Transverse colon (tissue), 4 donors: ENCODE measurements at regions not wholly inside any gene's neighbourhood (a gene's known extent, or its start where the extent isn't known, plus 50 kb on each side); places are given as distances from the start of the nearest gene placed in this dataset.

Source experiments
- DNase-seq: peaks from one replicate; pipeline ENCODE4 v3.0.0-alpha.2; 2019
- H3K27ac ChIP-seq, 4 donors: fragments of 200-600 bp; sonication (generic); 2 replicates each; pipeline ENCODE4 v1.5.1; 2016 to 2018; ENCODE audit warnings: inconsistent platforms in 4 of 4
- H3K27me3 ChIP-seq: fragments of 200-600 bp; sonication (generic); 2 replicates; pipeline ENCODE4 v1.5.1; 2017; ENCODE audit warnings: inconsistent platforms
- H3K36me3 ChIP-seq, 4 donors: fragments of 200-600 bp; sonication (generic); 2 replicates each; pipeline ENCODE4 v1.5.1; 2017 to 2019; ENCODE audit warnings: inconsistent platforms in 4 of 4
- H3K4me1 ChIP-seq, 4 donors: fragments of 200-600 bp; sonication (generic); 2 replicates each; pipeline ENCODE4 v1.5.1; 2017 to 2020; ENCODE audit warnings: inconsistent platforms in 4 of 4
- H3K4me3 ChIP-seq, 4 donors: fragments of 200-600 bp; sonication (generic); 1 replicate in 1 of 4; 2 replicates in 3 of 4; pipeline versions ENCODE4 v1.5.1 to v1.6.1; 2017 to 2019; ENCODE audit warnings: inconsistent platforms in 4 of 4
- H3K9me3 ChIP-seq, 2 donors: fragments of 200-600 bp; sonication (generic); 2 replicates each; pipeline ENCODE4 v1.5.1; 2017 to 2019; ENCODE audit warnings: inconsistent platforms in 2 of 2
- EP300 ChIP-seq: sonication (generic); formaldehyde crosslinking; IDR thresholded peaks from one replicate; pipeline ENCODE4 v1.6.1; 2017; ENCODE audit warnings: antibody characterized with exemption, low read depth
- POLR2A ChIP-seq: fragments of 450-650 bp; IDR thresholded peaks from one replicate; pipeline ENCODE4 v1.6.1; 2016; ENCODE audit warnings: antibody characterized with exemption, mild to moderate bottlenecking, moderate library complexity
- POLR2AphosphoS5 ChIP-seq, 3 donors: sonication (generic); formaldehyde crosslinking; IDR thresholded peaks; one replicate each; pipeline ENCODE4 v1.6.1; 2016; ENCODE audit warnings: antibody characterized with exemption in 3 of 3
- WGBS, 2 donors: methylation state at CpG; one replicate each; pipeline ENCODE4 v1.1.5; 2018; ENCODE audit warnings: low coverage in 1 of 2; 5-methylcytosine and 5-hydroxymethylcytosine counted together
- in situ Hi-C, 4 donors: fragments of 200-750 bp; cut with MboI; loops; one replicate each; pipeline versions ENCODE4 v1.15.0 to v1.15.1; 2017; ENCODE audit warnings: low sequenced_read_pairs in 3 of 4, low pct_ligation_motif_present in 1 of 4, low pct_unique_long_range_greater_than_20kb in 1 of 4
- intact Hi-C: fragments of 100-400 bp; cut with DNase I; formaldehyde crosslinking; loops from one replicate; pipeline ENCODE4 v1.15.1; 2023; ENCODE audit warnings: low total_unique reads
- TF ChIP-seq, protein P1 (sequence below), 5 experiments: fragments of 200-600 bp in 3 of 5; fragments of 450-650 bp in 2 of 5; sonication (generic) in 3 of 5; IDR thresholded peaks; 1 replicate in 2 of 5; 2 replicates in 3 of 5; pipeline ENCODE4 v1.5.1; 2016 to 2017; ENCODE audit warnings: antibody characterized with exemption in 5 of 5, inconsistent platforms in 3 of 5, mild to moderate bottlenecking in 2 of 5, moderate library complexity in 1 of 5

DNA sequence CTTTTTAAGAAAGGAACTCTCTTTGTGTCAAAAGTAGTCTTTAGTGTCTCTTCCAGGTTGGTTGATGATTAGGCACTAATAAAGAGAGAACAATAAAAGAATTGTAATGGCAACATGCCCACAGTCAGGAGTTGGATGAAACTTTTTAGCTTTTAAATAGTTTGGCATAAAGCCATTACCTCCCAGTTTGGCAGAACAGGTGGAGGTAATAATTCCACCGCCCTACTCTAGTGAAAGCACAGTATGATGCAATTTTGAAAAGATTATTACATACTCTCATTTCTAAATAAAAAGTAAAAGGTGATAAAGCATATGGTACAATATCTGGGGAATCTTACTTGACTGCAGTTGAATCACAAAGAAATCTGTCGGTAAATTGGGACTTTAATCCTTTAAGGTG lies 497.6 kb downstream of the SUCLA2 start:
- Histone ChIP-seq H3K27ac (no peak overlapping the region), H3K9me3 (no peaks in the 10 kb centered on the region), H3K4me1 (no peaks in the 10 kb centered on the region), H3K4me3 (no peak overlapping the region), H3K36me3 (no peaks in the 10 kb centered on the region), H3K27me3 (no peaks in the 10 kb centered on the region)
- intact Hi-C loops (no loop called here), in situ Hi-C loops (no loop called here)
- TF ChIP-seq POLR2A (no peak), POLR2AphosphoS5 (IDR thresholded peaks at IDR 0.05) (no peak), EP300 (no peak)
- TF ChIP-seq, protein P1, sequence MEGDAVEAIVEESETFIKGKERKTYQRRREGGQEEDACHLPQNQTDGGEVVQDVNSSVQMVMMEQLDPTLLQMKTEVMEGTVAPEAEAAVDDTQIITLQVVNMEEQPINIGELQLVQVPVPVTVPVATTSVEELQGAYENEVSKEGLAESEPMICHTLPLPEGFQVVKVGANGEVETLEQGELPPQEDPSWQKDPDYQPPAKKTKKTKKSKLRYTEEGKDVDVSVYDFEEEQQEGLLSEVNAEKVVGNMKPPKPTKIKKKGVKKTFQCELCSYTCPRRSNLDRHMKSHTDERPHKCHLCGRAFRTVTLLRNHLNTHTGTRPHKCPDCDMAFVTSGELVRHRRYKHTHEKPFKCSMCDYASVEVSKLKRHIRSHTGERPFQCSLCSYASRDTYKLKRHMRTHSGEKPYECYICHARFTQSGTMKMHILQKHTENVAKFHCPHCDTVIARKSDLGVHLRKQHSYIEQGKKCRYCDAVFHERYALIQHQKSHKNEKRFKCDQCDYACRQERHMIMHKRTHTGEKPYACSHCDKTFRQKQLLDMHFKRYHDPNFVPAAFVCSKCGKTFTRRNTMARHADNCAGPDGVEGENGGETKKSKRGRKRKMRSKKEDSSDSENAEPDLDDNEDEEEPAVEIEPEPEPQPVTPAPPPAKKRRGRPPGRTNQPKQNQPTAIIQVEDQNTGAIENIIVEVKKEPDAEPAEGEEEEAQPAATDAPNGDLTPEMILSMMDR (IDR thresholded peaks at IDR 0.05), result no peak
- no peak for DNase-seq
- WGBS, 2 donors, result 39 to 57% methylated on average over 2 of the region's 2 CpGs

DNA sequence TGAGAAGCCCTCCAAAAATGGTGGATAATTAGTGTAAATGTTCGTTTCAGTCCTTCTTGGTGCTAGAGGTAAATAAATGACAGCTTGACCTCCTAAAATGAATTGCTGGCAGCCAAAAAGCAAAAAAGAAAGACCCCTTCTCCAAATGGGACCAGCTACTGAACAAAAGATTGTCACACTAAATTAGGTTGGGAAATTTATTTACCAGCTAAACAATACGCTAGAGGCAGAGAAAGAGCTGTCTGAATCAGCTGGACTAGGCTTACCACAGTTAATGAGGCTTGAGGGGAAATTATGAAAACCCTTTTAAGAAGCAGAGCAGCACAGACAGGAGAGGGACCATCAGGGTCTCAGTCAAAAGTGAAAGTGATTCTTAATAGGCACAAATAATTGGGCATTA lies 498.9 kb downstream of the SUCLA2 start:
- TF ChIP-seq EP300 (no peak), POLR2AphosphoS5 (IDR thresholded peaks at IDR 0.05) (no peak), POLR2A (no peak)
- TF ChIP-seq, protein P1 (IDR thresholded peaks at IDR 0.05), result no peak
- no peak for DNase-seq
- in situ Hi-C loops, result no loop called here
- WGBS, 2 donors, result 63 to 83% methylated on average over 2 of the region's 2 CpGs
- Histone ChIP-seq H3K36me3 (no peaks in the 10 kb centered on the region), H3K4me3 (no peak overlapping the region), H3K27me3 (no peaks in the 10 kb centered on the region), H3K27ac (no peak overlapping the region), H3K4me1 (no peaks in the 10 kb centered on the region), H3K9me3 (no peaks in the 10 kb centered on the region)
- intact Hi-C loops, result no loop called here

DNA sequence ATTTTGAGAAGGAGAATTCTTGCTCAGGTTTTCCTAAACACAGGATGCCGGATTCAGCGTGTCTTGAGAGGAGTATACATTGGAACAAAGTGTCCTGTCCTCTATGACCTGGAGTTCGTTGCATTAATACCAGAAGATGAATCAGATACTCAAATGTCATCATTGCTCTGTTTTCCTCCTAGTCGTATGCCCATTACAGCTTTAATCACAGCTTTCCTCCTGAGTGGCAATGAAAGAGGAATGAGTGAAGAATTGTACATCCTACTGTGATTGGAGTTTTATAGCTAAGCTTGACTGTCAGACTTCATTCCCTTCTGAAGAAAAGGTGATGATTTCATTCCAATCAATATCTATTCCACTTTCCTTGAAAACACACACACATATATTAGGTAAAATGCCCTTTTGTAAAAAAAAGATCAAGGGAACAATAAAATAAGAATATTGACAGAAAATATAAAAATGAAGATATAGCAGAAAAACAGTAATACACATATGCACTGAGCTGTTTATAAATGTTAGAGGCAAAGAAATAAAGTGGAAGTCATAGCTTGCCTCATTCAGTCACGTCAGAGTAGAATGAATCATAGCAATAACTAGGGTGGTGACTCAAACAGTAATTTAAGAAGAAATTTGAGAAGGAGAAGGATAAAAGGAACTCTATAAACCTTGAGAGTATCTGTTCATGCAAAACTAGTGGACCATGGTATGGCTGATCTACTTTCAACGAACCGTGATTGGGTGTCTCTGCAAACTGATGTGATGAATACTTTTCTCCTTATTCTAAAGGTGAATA lies 501.5 kb downstream of the SUCLA2 start:
- H3K4me3 ChIP-seq, result no peak overlapping the region
- intact Hi-C loops, result no loop called here
- 56 to 67% methylated on average over 7 of the region's 7 CpGs for WGBS, 2 donors

DNA sequence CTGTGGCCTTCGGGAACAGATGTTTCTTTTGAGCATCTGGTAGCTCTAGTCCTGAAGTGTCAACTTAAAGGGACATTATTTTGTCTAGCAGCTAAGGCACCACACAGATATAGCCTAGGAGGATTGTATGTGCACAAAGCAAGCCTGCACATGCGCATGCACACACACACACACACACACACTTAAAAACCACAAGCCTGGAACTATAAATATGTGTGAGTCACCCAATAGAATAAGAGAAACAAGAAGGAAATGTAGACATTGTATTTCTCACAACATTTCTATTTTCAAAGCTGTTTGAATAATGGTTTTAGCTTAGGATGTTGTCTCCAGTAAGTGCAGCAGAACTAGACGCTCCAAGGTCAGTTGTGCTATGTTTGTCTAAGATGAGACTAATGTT lies 516.5 kb downstream of the SUCLA2 start:
- TF ChIP-seq POLR2AphosphoS5 (IDR thresholded peaks at IDR 0.05), result no peak
- TF ChIP-seq, protein P1 (IDR thresholded peaks at IDR 0.05), result no peak
- TF ChIP-seq EP300, result no peak
- no peak for TF ChIP-seq POLR2A
- WGBS, 2 donors, result 30 to 44% methylated on average over 3 of the region's 3 CpGs
- Histone ChIP-seq H3K4me3 (no peak overlapping the region), H3K27ac (no peak overlapping the region), H3K36me3 (no peaks in the 10 kb centered on the region), H3K9me3 (no peaks in the 10 kb centered on the region), H3K27me3 (no peaks in the 10 kb centered on the region), H3K4me1 (no peaks in the 10 kb centered on the region)
- in situ Hi-C loops, result no loop called here
- intact Hi-C loops, result no loop called here
- no peak for DNase-seq

More for the DNA sequence above, 501.5 kb downstream of the SUCLA2 start:
- no peaks in the 10 kb centered on the region for H3K4me1 ChIP-seq
- TF ChIP-seq POLR2AphosphoS5 (IDR thresholded peaks at IDR 0.05) (no peak), EP300 (no peak), POLR2A (no peak)
- TF ChIP-seq, protein P1 (IDR thresholded peaks at IDR 0.05), result no peak
- DNase-seq, result no peak
- in situ Hi-C loops, result no loop called here
- no peak overlapping the region for H3K27ac ChIP-seq
- no peaks in the 10 kb centered on the region for H3K36me3 ChIP-seq
- H3K27me3 ChIP-seq, result no peaks in the 10 kb centered on the region
- H3K9me3 ChIP-seq, result no peaks in the 10 kb centered on the region
